Esophagus muscularis mucosa (tissue), 3 donors: ENCODE measurements at regions not wholly inside any gene's neighbourhood (a gene's known extent, or its start where the extent isn't known, plus 50 kb on each side); places are given as distances from the start of the nearest gene placed in this dataset.

Experiments
- CTCF ChIP-seq, 3 experiments: fragments of 200-600 bp in 2 of 3; fragments of 450-650 bp in 1 of 3; sonication (generic) in 2 of 3; IDR thresholded peaks; one replicate each; pipeline ENCODE4 v1.5.1; 2017 to 2019; ENCODE audit warnings: antibody characterized with exemption in 3 of 3, mild to moderate bottlenecking in 2 of 3, moderate library complexity in 1 of 3
- POLR2AphosphoS5 ChIP-seq, 2 donors: sonication (generic); formaldehyde crosslinking; IDR thresholded peaks; one replicate each; pipeline ENCODE4 v1.6.1; 2017; ENCODE audit warnings: antibody characterized with exemption in 2 of 2

GRCh38 chr16:86774931-86775330 lies 196.6 kb downstream of the FOXL1 start:
- no peak for TF ChIP-seq CTCF (IDR thresholded peaks at IDR 0.05)
- no peak for TF ChIP-seq POLR2AphosphoS5 (IDR thresholded peaks at IDR 0.05)
